IMR-90 (cell line): ENCODE measurements at regions not wholly inside any gene's neighbourhood (a gene's known extent, or its start where the extent isn't known, plus 50 kb on each side); places are given as distances from the start of the nearest gene placed in this dataset.

ENCODE experiments used
- ATAC-seq: fragments of 200-7000 bp; cut with Tn5 transposase; 2 replicates; pipeline ENCODE4 v1.9.1; 2020; ENCODE audit warnings: low read depth, mild to moderate bottlenecking, moderate library complexity
- BruUV-seq: library from RNA; stranded (reverse); fragments of 400-500 nt; replicated peaks from 2 replicates; lab custom pipeline; 2021; lab: Mats Ljungman, UMichigan
- CTCF ChIA-PET: fragments of 300-600 bp; formaldehyde crosslinking; extraction: SDS; loops from one replicate; lab custom pipeline; 2021; ENCODE audit warnings: antibody characterized with exemption; lab: Yijun Ruan, JAX
- POLR2A ChIA-PET: fragments of 300-600 bp; sonication (Branson Sonifier 250); formaldehyde crosslinking; loops from one replicate; lab custom pipeline; 2022; ENCODE audit warnings: antibody characterized with exemption; ENCODE audit not compliant: unreplicated experiment; lab: Charles Lee
- DNase-seq: peaks from one replicate; pipeline ENCODE4 v3.0.0; 2013
- H2AFZ ChIP-seq: replicated peaks from 2 replicates; pipeline ENCODE3; 2013; ENCODE audit warnings: low read length, mild to moderate bottlenecking; ENCODE audit not compliant: poor library complexity
- H2AK5ac ChIP-seq: 2 replicates; pipeline ENCODE4 v1.6.1; 2013; ENCODE audit warnings: low read depth, low read length, inconsistent platforms
- H2AK9ac ChIP-seq: replicated peaks from 2 replicates; pipeline ENCODE3; 2013; ENCODE audit warnings: mild to moderate bottlenecking, low read depth, low read length, moderate library complexity; ENCODE audit not compliant: poor library complexity
- H2BK120ac ChIP-seq: 2 replicates; pipeline ENCODE4 v1.6.1; 2013; ENCODE audit warnings: low read depth, low read length, inconsistent platforms
- H2BK15ac ChIP-seq: 3 replicates; pipeline ENCODE4 v1.6.1; 2013; ENCODE audit warnings: low read depth, low read length, inconsistent platforms
- H2BK20ac ChIP-seq: 2 replicates; pipeline ENCODE4 v1.6.1; 2013; ENCODE audit warnings: low read depth, mild to moderate bottlenecking, inconsistent platforms, low read length, moderate library complexity
- H2BK5ac ChIP-seq: 2 replicates; pipeline ENCODE4 v1.6.1; 2013; ENCODE audit warnings: mild to moderate bottlenecking, low read depth, low read length, inconsistent platforms; ENCODE audit not compliant: poor library complexity, severe bottlenecking
- H3K14ac ChIP-seq: replicated peaks from 2 replicates; pipeline ENCODE4 v1.6.1; 2013; ENCODE audit warnings: low read depth, low read length, inconsistent platforms
- H3K18ac ChIP-seq: 2 replicates; pipeline ENCODE4 v1.6.1; 2013; ENCODE audit warnings: low read depth, low read length, control low read depth
- H3K23ac ChIP-seq: 2 replicates; pipeline ENCODE4 v1.6.1; 2013; ENCODE audit warnings: low read depth, low read length, inconsistent platforms
- H3K27ac ChIP-seq: 2 replicates; pipeline ENCODE4 v1.5.1; 2013; ENCODE audit warnings: mild to moderate bottlenecking, control low read depth, low read length; ENCODE audit not compliant: insufficient read depth
- H3K27me3 ChIP-seq: 2 replicates; pipeline ENCODE4 v1.6.1; 2013; ENCODE audit warnings: low read length; ENCODE audit not compliant: control insufficient read depth, insufficient read depth
- H3K36me3 ChIP-seq: 2 replicates; pipeline ENCODE4 v1.6.1; 2013; ENCODE audit warnings: low read length, mixed read lengths; ENCODE audit not compliant: control insufficient read depth, insufficient read depth
- H3K4ac ChIP-seq: 2 replicates; pipeline ENCODE4 v1.6.1; 2013; ENCODE audit warnings: low read depth, low read length, inconsistent platforms
- H3K4me1 ChIP-seq: 2 replicates; pipeline ENCODE4 v1.6.1; 2013; ENCODE audit warnings: low read length, mixed read lengths; ENCODE audit not compliant: control insufficient read depth, insufficient read depth
- H3K4me2 ChIP-seq: 2 replicates; pipeline ENCODE4 v1.6.1; 2013; ENCODE audit warnings: low read depth, mild to moderate bottlenecking, control low read depth, low read length, moderate library complexity
- H3K4me3 ChIP-seq: 2 replicates; pipeline ENCODE4 v1.5.1; 2013; ENCODE audit warnings: low read depth, mild to moderate bottlenecking, control low read depth, low read length, moderate library complexity; ENCODE audit not compliant: insufficient read depth
- H3K56ac ChIP-seq: 2 replicates; pipeline ENCODE4 v1.6.1; 2013; ENCODE audit warnings: low read length, inconsistent platforms; ENCODE audit not compliant: insufficient read depth; ENCODE audit errors: extremely low read depth
- H3K79me1 ChIP-seq, 2 experiments: 2 replicates each; pipeline ENCODE4 v1.6.1; 2013; ENCODE audit warnings: low read length in 2 of 2, inconsistent platforms in 1 of 2, low read depth in 1 of 2
- H3K9ac ChIP-seq: 2 replicates; pipeline ENCODE4 v1.6.1; 2013; ENCODE audit warnings: low read depth, low read length, control low read depth
- H3K9me1 ChIP-seq: 2 replicates; pipeline ENCODE4 v1.6.1; 2013; ENCODE audit warnings: low read length, inconsistent platforms; ENCODE audit not compliant: insufficient read depth
- H3K9me3 ChIP-seq: 2 replicates; pipeline ENCODE4 v1.6.1; 2013; ENCODE audit warnings: low read length; ENCODE audit not compliant: control insufficient read depth, insufficient read depth
- H4K20me1 ChIP-seq: 2 replicates; pipeline ENCODE4 v1.6.1; 2013; ENCODE audit warnings: low read length, inconsistent platforms; ENCODE audit not compliant: insufficient read depth
- H4K5ac ChIP-seq: 2 replicates; pipeline ENCODE4 v1.6.1; 2013; ENCODE audit warnings: mild to moderate bottlenecking, low read depth, low read length, control low read depth
- H4K8ac ChIP-seq, 2 experiments: 2 replicates each; pipeline ENCODE4 v1.6.1; 2013; ENCODE audit warnings: low read depth in 2 of 2, low read length in 2 of 2, control low read depth in 1 of 2, inconsistent platforms in 1 of 2
- H4K91ac ChIP-seq: 2 replicates; pipeline ENCODE4 v1.6.1; 2013; ENCODE audit warnings: low read depth, low read length, inconsistent platforms; ENCODE audit not compliant: insufficient read depth
- BHLHE40 ChIP-seq: fragments of 150-350 bp; IDR thresholded peaks from 2 replicates; pipeline ENCODE4 v1.6.1; 2016; ENCODE audit warnings: mild to moderate bottlenecking, low read depth, low read length
- CEBPB ChIP-seq: IDR thresholded peaks from 2 replicates; pipeline ENCODE4 v1.6.1; 2012; ENCODE audit warnings: low read depth, low read length, improper control_type of control experiment
- CHD1 ChIP-seq: IDR thresholded peaks from 2 replicates; pipeline ENCODE4 v1.6.1; 2012; ENCODE audit warnings: low read depth, low read length, improper control_type of control experiment
- CTCF ChIP-seq: conservative IDR thresholded peaks from 2 replicates; pipeline ENCODE4 v1.5.1; 2012; ENCODE audit warnings: mild to moderate bottlenecking, low read depth, low read length, improper control_type of control experiment
- ELK1 ChIP-seq: fragments of 150-350 bp; IDR thresholded peaks from 2 replicates; pipeline ENCODE4 v1.6.1; 2016; ENCODE audit warnings: low read depth, mild to moderate bottlenecking, low read length, moderate library complexity, borderline replicate concordance
- FOS ChIP-seq: fragments of 150-350 bp; IDR thresholded peaks from 2 replicates; pipeline ENCODE4 v1.6.1; 2016; ENCODE audit warnings: low read depth, low read length
- MAFK ChIP-seq: IDR thresholded peaks from 2 replicates; pipeline ENCODE4 v1.6.1; 2012; ENCODE audit warnings: low read depth, low read length, improper control_type of control experiment
- MAZ ChIP-seq: IDR thresholded peaks from 2 replicates; pipeline ENCODE4 v1.6.1; 2012; ENCODE audit warnings: low read depth, mild to moderate bottlenecking, low read length, improper control_type of control experiment, moderate library complexity, borderline replicate concordance
- MXI1 ChIP-seq: IDR thresholded peaks from 2 replicates; pipeline ENCODE4 v1.6.1; 2012; ENCODE audit warnings: low read depth, mild to moderate bottlenecking, low read length, moderate library complexity, borderline replicate concordance
- NFE2L2 ChIP-seq: fragments of 150-350 bp; IDR thresholded peaks from 2 replicates; pipeline ENCODE4 v1.6.1; 2016; ENCODE audit warnings: low read depth, mild to moderate bottlenecking, low read length
- POLR2A ChIP-seq: IDR thresholded peaks from 2 replicates; pipeline ENCODE4 v1.6.1; 2012; ENCODE audit warnings: mild to moderate bottlenecking, low read depth, low read length
- RAD21 ChIP-seq: IDR thresholded peaks from 2 replicates; pipeline ENCODE4 v1.6.1; 2012; ENCODE audit warnings: low read length, improper control_type of control experiment
- RCOR1 ChIP-seq: IDR thresholded peaks from 2 replicates; pipeline ENCODE4 v1.6.1; 2012; ENCODE audit warnings: mild to moderate bottlenecking, low read length, improper control_type of control experiment; ENCODE audit not compliant: insufficient replicate concordance
- RFX5 ChIP-seq: IDR thresholded peaks from 2 replicates; pipeline ENCODE4 v1.8.0; 2012; ENCODE audit warnings: low read depth, mild to moderate bottlenecking, low read length, moderate library complexity
- SMC3 ChIP-seq: fragments of 150-350 bp; IDR thresholded peaks from 2 replicates; pipeline ENCODE4 v1.6.1; 2016; ENCODE audit warnings: low read depth, mild to moderate bottlenecking, antibody characterized with exemption, low read length, moderate library complexity
- USF2 ChIP-seq: fragments of 150-350 bp; IDR thresholded peaks from 2 replicates; pipeline ENCODE4 v1.6.1; 2017; ENCODE audit warnings: mild to moderate bottlenecking, antibody characterized with exemption, low read length, low read depth
- WGBS, 2 experiments: methylation state at CpG; one replicate each; pipeline versions ENCODE4 v1.1.5 to v1.1.7; 2013; ENCODE audit warnings: missing lambda C conversion rate in 2 of 2; ENCODE audit not compliant: insufficient read length in 1 of 2; ENCODE audit errors: extremely low coverage in 2 of 2; 5-methylcytosine and 5-hydroxymethylcytosine counted together
- dilution Hi-C: fragments of 300-500 bp; cut with HindIII; formaldehyde crosslinking; loops from one replicate; pipeline ENCODE4 v1.14.3; 2018; ENCODE audit warnings: low sequenced_read_pairs; ENCODE audit not compliant: unreplicated experiment
- in situ Hi-C: fragments of 300-500 bp; cut with MboI; formaldehyde crosslinking; loops from 3 replicates; pipeline ENCODE4 v1.14.3; 2019; ENCODE audit warnings: low sequenced_read_pairs, inconsistent platforms, mixed read lengths
- intact Hi-C: fragments of 100-400 bp; cut with micrococcal nuclease; formaldehyde crosslinking; loops from 2 replicates; pipeline ENCODE4 v1.10.0; 2022

- no TSS peak for BruUV-seq
- peak overlapping the region; percentile 66; the same call in 1 of the 2 replicates for H2BK20ac ChIP-seq
- no peak overlapping the region for H3K4me3 ChIP-seq
- peak overlapping the region; percentile 24; the same call in 1 of the 2 replicates for H2AK5ac ChIP-seq
- H2BK5ac ChIP-seq, result no peak overlapping the region
- peaks cover 20% of the 10 kb centered on the region for H3K9me1 ChIP-seq
- peaks cover 3% of the 10 kb centered on the region for H3K9me3 ChIP-seq
- no peak overlapping the region for H4K5ac ChIP-seq
- H3K23ac ChIP-seq, result no peak overlapping the region
- peak overlapping the region in 1 of 2 experiments; percentile 85; a peak in 2 of 4 replicates for H4K8ac ChIP-seq
- no peak overlapping the region for H2AK9ac ChIP-seq
- peak overlapping the region; percentile 8; the same call in 1 of the 2 replicates for H3K56ac ChIP-seq
- no peak overlapping the region for H3K4me2 ChIP-seq
- H2AFZ ChIP-seq, result peak overlapping the region; percentile 44
- H3K9ac ChIP-seq, result no peak overlapping the region
- H3K27ac ChIP-seq, result no peak overlapping the region
- TF ChIP-seq USF2, result no peak
- no peak for TF ChIP-seq MAFK
- TF ChIP-seq POLR2A, result no peak
- TF ChIP-seq ELK1, result no peak
- TF ChIP-seq FOS, result no peak
- no peak for TF ChIP-seq RCOR1
- TF ChIP-seq BHLHE40, result no peak
- no peak for TF ChIP-seq MAZ
- TF ChIP-seq RFX5, result no peak
- TF ChIP-seq CTCF, result no peak
- TF ChIP-seq NFE2L2, result no peak
- TF ChIP-seq RAD21, result no peak
- no peak for TF ChIP-seq SMC3
- TF ChIP-seq CEBPB, result no peak
- no peak for TF ChIP-seq CHD1
- TF ChIP-seq MXI1, result no peak
- H4K91ac ChIP-seq, result peak overlapping the region; percentile 72; the same call in 1 of the 2 replicates
- no peaks in the 10 kb centered on the region for H4K20me1 ChIP-seq
- no CpG with 5 or more reads among the region's 1 CpG for WGBS, 2 experiments
- peaks cover 16% of the 10 kb centered on the region for H3K4me1 ChIP-seq
- no peak overlapping the region for H3K18ac ChIP-seq
- no peaks in the 10 kb centered on the region for H3K27me3 ChIP-seq
- no peaks in the 10 kb centered on the region for H3K36me3 ChIP-seq
- ChIA-PET CTCF (interaction anchor here (0.6 kb wide), 1 partner anchor 143 kb away, joined by 3 read pairs; no protein-coding TSS in a partner anchor), POLR2A (no interaction called here)
- no peak for ATAC-seq
- 0 out of 4 replicates have a peak, but pooled peaks cover 0 to 4% of the 10 kb centered on the region in 2 experiments for H3K79me1 ChIP-seq
- H2BK15ac ChIP-seq, result peak overlapping the region; percentile 68; the same call in 1 of the 3 replicates
- intact Hi-C loops (loop anchor here (5.0 kb wide), 1 partner anchor 272 kb away; no protein-coding TSS in a partner anchor), dilution Hi-C loops (no loop called here), in situ Hi-C loops (loop anchor here (10.0 kb wide), 1 partner anchor 265 kb away; no protein-coding TSS in a partner anchor)
- H2BK120ac ChIP-seq, result peak overlapping the region; percentile 86
- peak overlapping the region; percentile 46; the same call in 1 of the 2 replicates for H3K14ac ChIP-seq
- peak; percentile 47 for DNase-seq
- peak overlapping the region; percentile 30 for H3K4ac ChIP-seq
These were observed 117.1 kb upstream of the TJP1 start for GRCh38 chr15:29939404-29939803.
